HG03469 (cell line): ENCODE measurements at regions not wholly inside any gene's neighbourhood (a gene's known extent, or its start where the extent isn't known, plus 50 kb on each side); places are given as distances from the start of the nearest gene placed in this dataset.

Source experiments
- ATAC-seq: cut with Tn5 transposase; IDR thresholded peaks from one replicate; pipeline ENCODE4 v1.9.1; 2021; ENCODE audit warnings: mild to moderate bottlenecking, moderate library complexity, moderate number of reproducible peaks; ENCODE audit not compliant: unreplicated experiment

- ATAC-seq, result no peak
Measured at GRCh38 chr13:34757441-34757840, 184.6 kb upstream of the NBEA start.

GRCh38 chr13:34758628-34759027, 183.4 kb upstream of the NBEA start:
- ATAC-seq, result no peak

- ATAC-seq, result no peak
Measured at GRCh38 chr13:34762312-34762711, 179.8 kb upstream of the NBEA start.

GRCh38 chr13:34764246-34764645, 177.8 kb upstream of the NBEA start:
- ATAC-seq, result no peak

GRCh38 chr13:34765446-34766180, 176.5 kb upstream of the NBEA start:
- no peak for ATAC-seq

GRCh38 chr13:34767778-34768177, 174.3 kb upstream of the NBEA start:
- ATAC-seq, result no peak

- ATAC-seq, result no peak
Measured at GRCh38 chr13:34772206-34772605, 169.9 kb upstream of the NBEA start.

GRCh38 chr13:34772881-34773280, 169.2 kb upstream of the NBEA start:
- no peak for ATAC-seq

- no peak for ATAC-seq
Measured at GRCh38 chr13:34776390-34776981, 165.6 kb upstream of the NBEA start.

- no peak for ATAC-seq
Measured at GRCh38 chr13:34777089-34777913, 164.8 kb upstream of the NBEA start.

- ATAC-seq, result no peak
Measured at GRCh38 chr13:34777914-34778303, 164.2 kb upstream of the NBEA start.

- no peak for ATAC-seq
Measured at GRCh38 chr13:34779171-34779570, 162.9 kb upstream of the NBEA start.

- no peak for ATAC-seq
Measured at GRCh38 chr13:34793301-34793700, 148.8 kb upstream of the NBEA start.

GRCh38 chr13:34803756-34804155, 138.3 kb upstream of the NBEA start:
- no peak for ATAC-seq

GRCh38 chr13:34805347-34805746, 136.7 kb upstream of the NBEA start:
- no peak for ATAC-seq

GRCh38 chr13:34808649-34809048, 133.4 kb upstream of the NBEA start:
- ATAC-seq, result no peak

GRCh38 chr13:34810996-34811395, 131.1 kb upstream of the NBEA start:
- no peak for ATAC-seq

- no peak for ATAC-seq
Measured at GRCh38 chr13:34815526-34815925, 126.5 kb upstream of the NBEA start.

GRCh38 chr13:34816245-34816884, 125.7 kb upstream of the NBEA start:
- no peak for ATAC-seq

GRCh38 chr13:34816908-34817665, 125.0 kb upstream of the NBEA start:
- ATAC-seq, result no peak

- ATAC-seq, result no peak
Measured at GRCh38 chr13:34822650-34823049, 119.4 kb upstream of the NBEA start.
